ENCODE measurements at regions not wholly inside any gene's neighbourhood (a gene's known extent, or its start where the extent isn't known, plus 50 kb on each side); places are given as distances from the start of the nearest gene placed in this dataset.

- no peak for TF ChIP-seq CTCF (IDR thresholded peaks at IDR 0.05)
- H3K36me3 ChIP-seq, result no peaks in the 10 kb centered on the region
These were observed 330.1 kb upstream of the SMIM31 start for GRCh38 chr4:164423819-164424218.

GRCh38 chr4:164424846-164425245 lies 329.1 kb upstream of the SMIM31 start:
- no peaks in the 10 kb centered on the region for H3K27me3 ChIP-seq
- H3K4me1 ChIP-seq, result no peaks in the 10 kb centered on the region
- no peak for TF ChIP-seq CTCF (IDR thresholded peaks at IDR 0.05)
- H3K27ac ChIP-seq, result no peak overlapping the region
- intact Hi-C loops (cut with DNase I), result no loop called here
- H3K9ac ChIP-seq (ENCODE audit: low read depth in 2 of 2, low read length in 2 of 2), result no peak overlapping the region
- H3K9me3 ChIP-seq, result no peaks in the 10 kb centered on the region
- no peak overlapping the region for H3K4me3 ChIP-seq
- no peaks in the 10 kb centered on the region for H3K36me3 ChIP-seq
- DNase-seq, result no peak

More at GRCh38 chr4:164423819-164424218, 330.1 kb upstream of the SMIM31 start:
- Histone ChIP-seq H3K4me1 (no peaks in the 10 kb centered on the region), H3K9ac (ENCODE audit: low read depth in 2 of 2, low read length in 2 of 2) (no peak overlapping the region), H3K9me3 (no peaks in the 10 kb centered on the region), H3K27ac (no peak overlapping the region), H3K27me3 (no peaks in the 10 kb centered on the region), H3K4me3 (no peak overlapping the region)
- intact Hi-C loops (cut with DNase I), result no loop called here
- no peak for DNase-seq

- TF ChIP-seq CTCF (IDR thresholded peaks at IDR 0.05), result no peak
- no peaks in the 10 kb centered on the region for H3K27me3 ChIP-seq
- no peaks in the 10 kb centered on the region for H3K4me1 ChIP-seq
- intact Hi-C loops (cut with DNase I), result no loop called here
- no peak for DNase-seq
- no peak overlapping the region for H3K4me3 ChIP-seq
- H3K36me3 ChIP-seq, result no peaks in the 10 kb centered on the region
- no peak overlapping the region for H3K27ac ChIP-seq
- no peaks in the 10 kb centered on the region for H3K9me3 ChIP-seq
- H3K9ac ChIP-seq (ENCODE audit: low read depth in 2 of 2, low read length in 2 of 2), result no peak overlapping the region
These were observed 325.4 kb upstream of the SMIM31 start for GRCh38 chr4:164428561-164428960.

GRCh38 chr4:164438321-164438720 lies 315.6 kb upstream of the SMIM31 start:
- Histone ChIP-seq H3K4me1 (no peaks in the 10 kb centered on the region), H3K9ac (ENCODE audit: low read depth in 2 of 2, low read length in 2 of 2) (no peak overlapping the region), H3K27ac (no peak overlapping the region), H3K36me3 (no peaks in the 10 kb centered on the region), H3K9me3 (no peaks in the 10 kb centered on the region), H3K4me3 (no peak overlapping the region), H3K27me3 (no peaks in the 10 kb centered on the region)
- intact Hi-C loops (cut with DNase I), result no loop called here
- no peak for TF ChIP-seq CTCF (IDR thresholded peaks at IDR 0.05)
- no peak for DNase-seq

GRCh38 chr4:164439037-164439436 lies 314.9 kb upstream of the SMIM31 start:
- no peaks in the 10 kb centered on the region for H3K4me1 ChIP-seq
- DNase-seq, result no peak
- intact Hi-C loops (cut with DNase I), result no loop called here
- H3K27me3 ChIP-seq, result no peaks in the 10 kb centered on the region
- H3K4me3 ChIP-seq, result no peak overlapping the region
- no peak overlapping the region for H3K9ac ChIP-seq (ENCODE audit: low read depth in 2 of 2, low read length in 2 of 2)
- no peak overlapping the region for H3K27ac ChIP-seq
- no peaks in the 10 kb centered on the region for H3K36me3 ChIP-seq
- no peak for TF ChIP-seq CTCF (IDR thresholded peaks at IDR 0.05)
- H3K9me3 ChIP-seq, result no peaks in the 10 kb centered on the region

- no peak for DNase-seq
- no peaks in the 10 kb centered on the region for H3K27me3 ChIP-seq
- H3K9me3 ChIP-seq, result no peaks in the 10 kb centered on the region
- no peak for TF ChIP-seq CTCF (IDR thresholded peaks at IDR 0.05)
- intact Hi-C loops (cut with DNase I), result no loop called here
- H3K4me1 ChIP-seq, result no peaks in the 10 kb centered on the region
- H3K36me3 ChIP-seq, result no peaks in the 10 kb centered on the region
- H3K4me3 ChIP-seq, result no peak overlapping the region
- no peak overlapping the region for H3K9ac ChIP-seq (ENCODE audit: low read depth in 2 of 2, low read length in 2 of 2)
- H3K27ac ChIP-seq, result no peak overlapping the region
These were observed 313.7 kb upstream of the SMIM31 start for GRCh38 chr4:164440199-164440598.
